ENCODE measurements at regions not wholly inside any gene's neighbourhood (a gene's known extent, or its start where the extent isn't known, plus 50 kb on each side); places are given as distances from the start of the nearest gene placed in this dataset.

DNA sequence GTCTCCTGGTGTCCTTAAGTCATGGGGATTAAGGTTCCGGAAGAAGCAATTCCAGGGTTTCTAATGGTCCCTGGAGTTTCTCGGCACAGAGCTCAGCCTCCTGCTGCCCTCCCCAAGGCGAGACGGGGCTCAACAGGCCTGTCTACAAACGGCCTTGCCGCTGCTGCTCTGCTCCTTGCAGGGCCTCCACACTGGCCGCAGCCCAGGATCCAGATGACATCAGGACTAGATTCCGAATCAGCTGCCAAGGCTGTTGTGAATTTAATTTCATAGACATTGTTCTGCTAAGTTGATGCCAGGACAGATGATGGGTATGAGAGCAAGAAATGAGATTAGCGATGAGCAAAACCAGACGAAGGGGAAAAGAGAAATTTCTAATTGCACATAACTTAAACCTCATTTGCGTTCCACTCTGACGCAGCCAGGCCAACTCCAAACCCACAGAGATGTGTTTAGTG, 103.6 kb upstream of the BACE2 start:
- TF ChIP-seq, protein P1, sequence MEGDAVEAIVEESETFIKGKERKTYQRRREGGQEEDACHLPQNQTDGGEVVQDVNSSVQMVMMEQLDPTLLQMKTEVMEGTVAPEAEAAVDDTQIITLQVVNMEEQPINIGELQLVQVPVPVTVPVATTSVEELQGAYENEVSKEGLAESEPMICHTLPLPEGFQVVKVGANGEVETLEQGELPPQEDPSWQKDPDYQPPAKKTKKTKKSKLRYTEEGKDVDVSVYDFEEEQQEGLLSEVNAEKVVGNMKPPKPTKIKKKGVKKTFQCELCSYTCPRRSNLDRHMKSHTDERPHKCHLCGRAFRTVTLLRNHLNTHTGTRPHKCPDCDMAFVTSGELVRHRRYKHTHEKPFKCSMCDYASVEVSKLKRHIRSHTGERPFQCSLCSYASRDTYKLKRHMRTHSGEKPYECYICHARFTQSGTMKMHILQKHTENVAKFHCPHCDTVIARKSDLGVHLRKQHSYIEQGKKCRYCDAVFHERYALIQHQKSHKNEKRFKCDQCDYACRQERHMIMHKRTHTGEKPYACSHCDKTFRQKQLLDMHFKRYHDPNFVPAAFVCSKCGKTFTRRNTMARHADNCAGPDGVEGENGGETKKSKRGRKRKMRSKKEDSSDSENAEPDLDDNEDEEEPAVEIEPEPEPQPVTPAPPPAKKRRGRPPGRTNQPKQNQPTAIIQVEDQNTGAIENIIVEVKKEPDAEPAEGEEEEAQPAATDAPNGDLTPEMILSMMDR (IDR thresholded peaks at IDR 0.05; ENCODE audit: insufficient read depth, low read length, missing control alignments): no peak
- CTCF ChIA-PET: interaction anchor here (0.7 kb wide), 1 partner anchor 921 kb away, joined by 3 read pairs; no protein-coding TSS in a partner anchor
- H3K4me3 ChIP-seq (ENCODE audit: low read depth, low read length): no peak overlapping the region
- POLR2A ChIA-PET: no interaction called here
- no peak for DNase-seq (ENCODE audit: low read depth, low spot score)

DNA sequence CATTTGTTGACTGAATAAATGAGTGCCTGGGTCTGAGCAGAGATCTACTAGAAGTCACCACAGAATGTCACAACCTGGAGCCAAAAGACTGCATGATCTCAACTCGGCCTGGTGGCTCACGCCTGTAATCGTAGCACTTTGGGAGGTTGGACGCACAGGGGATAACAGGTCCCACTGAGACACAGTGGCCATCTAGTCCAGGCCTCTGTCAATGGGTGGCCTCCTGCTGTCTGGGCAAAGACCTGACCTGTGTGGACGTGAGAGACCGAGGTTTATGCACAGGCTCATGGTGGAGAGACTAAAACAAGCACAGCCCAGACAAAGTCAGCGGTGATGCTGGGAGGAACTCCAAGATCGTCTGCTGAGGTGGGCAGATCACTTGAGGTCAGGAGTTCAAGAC, 103.0 kb upstream of the BACE2 start:
- no peak for DNase-seq (ENCODE audit: low read depth, low spot score)
- ChIA-PET CTCF (no interaction called here), POLR2A (no interaction called here)
- TF ChIP-seq, protein P1 (IDR thresholded peaks at IDR 0.05; ENCODE audit: insufficient read depth, low read length, missing control alignments): no peak
- H3K4me3 ChIP-seq (ENCODE audit: low read depth, low read length): no peak overlapping the region

DNA sequence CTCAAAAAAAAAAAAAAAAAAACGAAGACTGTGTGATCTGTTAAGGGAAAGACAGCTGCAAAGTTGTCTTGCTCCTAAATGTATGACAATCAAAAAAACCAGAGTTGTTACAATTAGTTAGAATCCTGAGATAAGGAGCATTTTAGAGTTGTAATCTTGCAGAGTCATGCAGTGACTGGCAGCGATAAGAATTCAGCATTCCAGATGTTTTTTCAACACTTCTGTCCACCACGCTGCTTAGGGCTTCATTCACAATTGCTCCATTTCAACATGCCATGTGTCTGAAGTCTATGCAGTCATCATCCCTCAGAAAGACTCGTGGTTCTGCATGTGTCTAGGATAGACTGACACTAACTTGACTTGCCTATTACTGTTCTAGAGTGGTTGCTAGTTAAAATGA, 102.4 kb upstream of the BACE2 start:
- no peak for DNase-seq (ENCODE audit: low read depth, low spot score)
- ChIA-PET POLR2A (no interaction called here), CTCF (no interaction called here)
- no peak overlapping the region for H3K4me3 ChIP-seq (ENCODE audit: low read depth, low read length)
- TF ChIP-seq, protein P1 (IDR thresholded peaks at IDR 0.05; ENCODE audit: insufficient read depth, low read length, missing control alignments): no peak

DNA sequence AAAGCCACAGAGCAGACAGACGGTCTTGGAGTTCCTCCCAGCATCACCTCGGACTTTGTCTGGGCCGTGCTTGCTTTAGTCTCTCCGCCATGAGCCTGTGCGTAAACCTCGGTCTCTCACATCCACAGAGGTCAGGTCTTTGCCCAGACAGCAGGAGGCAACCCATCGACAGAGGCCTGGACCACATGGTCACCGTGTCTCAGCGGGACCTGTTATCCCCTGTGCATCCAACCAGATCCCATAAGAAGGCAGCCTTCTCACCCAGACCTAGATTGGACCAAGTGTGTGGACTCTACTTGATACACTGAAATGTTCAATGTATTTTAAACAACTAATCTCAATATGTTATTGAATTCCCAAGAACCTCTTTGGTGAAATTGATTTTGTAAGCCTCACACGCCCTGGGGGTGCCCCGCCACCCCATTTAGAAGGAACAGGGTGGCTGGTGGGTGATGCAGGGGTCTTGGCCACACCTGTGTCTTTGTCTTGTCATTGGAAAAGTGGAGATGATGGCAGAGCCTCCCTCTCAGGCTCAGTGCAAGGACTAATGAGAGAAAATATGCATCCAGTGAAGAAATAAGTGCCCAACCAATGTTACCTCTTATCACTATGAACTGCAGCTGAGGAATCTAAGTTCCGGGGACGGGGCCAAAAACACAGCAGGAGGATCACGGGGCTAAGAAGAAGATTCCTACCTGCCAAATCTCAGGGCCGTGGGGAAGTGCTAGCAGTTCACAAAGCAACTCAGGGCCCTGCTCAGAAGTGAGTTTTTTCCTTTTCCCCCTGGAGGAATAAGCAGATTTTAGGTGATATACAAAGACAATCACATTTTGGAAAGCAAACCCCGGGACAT, 101.6 kb upstream of the BACE2 start:
- H3K4me3 ChIP-seq (ENCODE audit: low read depth, low read length): no peak overlapping the region
- TF ChIP-seq, protein P1 (IDR thresholded peaks at IDR 0.05; ENCODE audit: insufficient read depth, low read length, missing control alignments): no peak
- ChIA-PET POLR2A (no interaction called here), CTCF (no interaction called here)
- DNase-seq (ENCODE audit: low read depth, low spot score): no peak

DNA sequence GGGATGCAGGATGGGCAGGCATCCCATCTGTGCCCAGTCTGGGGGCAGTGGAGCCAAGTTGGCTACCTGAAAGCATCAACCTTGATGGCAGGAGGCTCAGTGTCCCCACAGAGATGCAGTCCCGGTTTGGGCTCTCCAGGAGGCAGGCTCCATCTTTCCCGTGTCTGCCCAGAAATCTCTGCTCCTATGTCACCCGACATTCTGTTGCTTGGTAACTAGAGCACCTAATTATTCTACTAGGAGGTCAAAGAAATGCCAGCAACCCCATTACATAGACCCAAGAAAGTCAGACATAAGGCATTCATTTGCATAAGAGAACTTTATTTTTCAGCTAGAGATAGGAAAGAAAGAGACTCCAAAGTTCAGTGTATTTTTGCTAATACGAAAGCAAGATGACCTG, 100.3 kb upstream of the BACE2 start:
- ChIA-PET CTCF (interaction anchor here (2.6 kb wide), 1 partner anchor 600 kb away, joined by 27 read pairs; no protein-coding TSS in a partner anchor), POLR2A (no interaction called here)
- TF ChIP-seq, protein P1 (IDR thresholded peaks at IDR 0.05; ENCODE audit: insufficient read depth, low read length, missing control alignments): no peak
- H3K4me3 ChIP-seq (ENCODE audit: low read depth, low read length): no peak overlapping the region
- DNase-seq (ENCODE audit: low read depth, low spot score): no peak

DNA sequence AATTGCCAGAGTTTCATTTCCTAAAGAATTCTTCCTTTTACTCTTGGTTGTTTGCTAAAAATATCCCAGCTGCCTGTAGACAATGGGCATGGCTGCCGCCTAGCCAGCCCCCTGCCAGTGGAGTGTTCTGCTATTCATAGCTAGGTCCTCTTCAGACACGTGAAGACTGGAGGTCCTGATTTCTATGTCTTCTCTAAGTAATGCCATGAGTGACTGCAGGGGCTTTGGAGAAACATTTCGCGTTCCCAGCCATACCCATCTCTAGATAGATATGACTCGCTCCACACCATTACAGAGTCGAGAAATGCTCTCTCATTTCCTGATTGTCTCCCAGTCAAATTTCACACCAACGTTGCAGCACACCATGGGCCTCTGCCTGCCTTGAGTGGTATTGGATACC, 99.5 kb upstream of the BACE2 start:
- CTCF ChIA-PET: interaction anchor here (0.6 to 3.0 kb wide), 13 partner anchors 10 to 925 kb away, joined by 3 to 27 read pairs (median 3); no protein-coding TSS in a partner anchor
- H3K4me3 ChIP-seq (ENCODE audit: low read depth, low read length): no peak overlapping the region
- DNase-seq (ENCODE audit: low read depth, low spot score): no peak
- TF ChIP-seq, protein P1 (IDR thresholded peaks at IDR 0.05; ENCODE audit: insufficient read depth, low read length, missing control alignments): no peak
- POLR2A ChIA-PET: no interaction called here

Data from AG04449 (cell line).